Medulla oblongata (tissue), 1 donor: ENCODE measurements at regions not wholly inside any gene's neighbourhood (a gene's known extent, or its start where the extent isn't known, plus 50 kb on each side); places are given as distances from the start of the nearest gene placed in this dataset.

ENCODE experiments used
- DNase-seq: peaks from one replicate; pipeline ENCODE4 v3.0.0-alpha.2; 2015; ENCODE audit errors: extremely low spot score

DNA sequence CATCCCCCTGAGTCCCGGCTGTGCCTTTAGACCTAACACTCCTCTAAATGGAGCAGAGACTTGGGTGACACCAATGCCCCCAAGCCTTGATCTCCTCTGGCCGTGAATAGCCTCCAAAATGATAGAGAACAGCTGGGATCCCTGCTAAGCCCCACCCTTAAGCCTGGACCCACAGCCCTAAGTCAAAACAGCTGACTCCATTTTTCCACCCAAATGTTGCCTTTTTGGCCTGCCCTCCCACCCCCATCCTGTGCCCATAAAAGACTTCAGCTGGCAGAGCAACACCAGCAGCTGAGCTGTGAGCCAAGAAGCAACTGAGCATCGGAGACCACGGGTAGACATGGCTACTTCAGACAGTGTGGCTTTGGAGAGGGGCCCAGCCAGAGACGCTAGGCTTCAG is 420.8 kb downstream of the NPHP4 start:
- no peak for DNase-seq

DNA sequence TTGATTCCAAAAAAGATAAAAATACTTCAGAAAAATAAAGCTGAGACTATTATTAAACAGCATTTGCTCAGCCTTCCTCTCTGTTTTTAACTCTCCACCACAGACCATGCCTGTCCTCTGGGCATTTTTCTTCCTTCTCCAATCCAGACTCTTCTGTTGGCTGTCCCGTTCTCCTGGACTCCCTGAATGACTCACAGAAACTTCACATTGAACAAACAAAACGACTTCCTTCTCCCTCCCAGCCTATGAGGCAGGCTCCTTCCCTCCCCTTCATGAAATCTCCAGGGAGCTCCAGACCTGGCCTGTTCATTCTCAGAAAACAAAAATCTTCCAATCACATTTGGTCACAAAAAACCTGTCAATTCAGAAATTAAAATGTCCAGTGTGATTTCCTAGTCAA is 421.3 kb downstream of the NPHP4 start:
- DNase-seq = no peak

DNA sequence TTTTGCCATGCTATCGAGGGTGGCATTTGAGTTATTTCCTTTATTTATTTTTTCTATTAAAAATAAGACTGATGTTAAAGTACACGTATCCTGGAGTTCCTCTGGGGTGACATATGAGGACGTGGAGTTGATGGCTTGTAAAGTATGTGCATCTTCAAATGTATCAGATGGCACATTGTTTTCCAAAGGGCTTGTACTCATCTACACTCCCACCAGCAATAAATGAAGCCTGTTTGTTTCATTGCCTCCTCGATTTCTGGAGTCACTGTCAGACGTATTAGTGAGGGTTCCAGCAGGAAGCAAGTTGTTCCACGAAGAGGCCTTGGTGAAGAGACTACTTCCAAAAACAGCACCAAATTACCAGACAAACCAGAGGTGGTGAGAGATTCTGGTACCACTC is 423.9 kb downstream of the NPHP4 start:
- no peak for DNase-seq

DNA sequence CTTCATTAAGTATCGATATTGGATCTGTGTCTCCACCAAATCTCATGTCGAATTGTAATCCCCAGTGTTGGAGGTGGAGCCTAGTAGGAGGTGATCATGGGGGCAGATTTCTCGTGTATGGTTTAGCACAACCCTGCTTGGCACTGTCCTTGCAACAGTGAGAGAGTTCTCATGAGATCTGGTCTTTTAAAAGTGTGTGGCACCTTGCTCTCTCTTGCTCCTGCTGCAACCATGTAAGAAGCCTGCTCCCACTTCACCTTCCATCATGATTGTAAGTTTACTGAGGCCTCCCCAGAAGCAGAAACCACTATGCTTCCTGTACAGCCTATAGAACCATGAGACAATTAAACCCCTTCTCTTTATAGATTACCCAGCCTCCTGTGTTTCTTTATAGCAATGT is 424.4 kb downstream of the NPHP4 start:
- DNase-seq = no peak

DNA sequence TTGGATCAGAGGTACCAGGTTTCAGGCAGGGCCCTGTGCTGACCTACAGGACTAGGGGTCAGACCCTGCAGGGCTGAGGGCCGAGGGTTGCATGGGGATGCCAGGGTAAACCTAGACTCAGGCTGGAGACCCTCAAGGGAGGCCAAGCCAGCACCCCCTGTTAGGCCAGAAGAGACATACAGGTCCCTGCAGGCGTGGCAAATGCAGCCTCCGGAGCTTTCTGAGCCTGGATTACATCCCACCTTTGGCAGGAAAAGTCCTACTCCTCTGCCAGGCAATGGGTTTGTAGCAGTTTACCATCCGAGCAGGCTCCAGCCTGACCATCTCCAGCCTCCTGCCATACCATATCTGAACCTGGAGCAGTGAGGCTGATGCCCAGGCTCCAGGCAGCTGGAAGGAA is 425.3 kb downstream of the NPHP4 start:
- no peak for DNase-seq

DNA sequence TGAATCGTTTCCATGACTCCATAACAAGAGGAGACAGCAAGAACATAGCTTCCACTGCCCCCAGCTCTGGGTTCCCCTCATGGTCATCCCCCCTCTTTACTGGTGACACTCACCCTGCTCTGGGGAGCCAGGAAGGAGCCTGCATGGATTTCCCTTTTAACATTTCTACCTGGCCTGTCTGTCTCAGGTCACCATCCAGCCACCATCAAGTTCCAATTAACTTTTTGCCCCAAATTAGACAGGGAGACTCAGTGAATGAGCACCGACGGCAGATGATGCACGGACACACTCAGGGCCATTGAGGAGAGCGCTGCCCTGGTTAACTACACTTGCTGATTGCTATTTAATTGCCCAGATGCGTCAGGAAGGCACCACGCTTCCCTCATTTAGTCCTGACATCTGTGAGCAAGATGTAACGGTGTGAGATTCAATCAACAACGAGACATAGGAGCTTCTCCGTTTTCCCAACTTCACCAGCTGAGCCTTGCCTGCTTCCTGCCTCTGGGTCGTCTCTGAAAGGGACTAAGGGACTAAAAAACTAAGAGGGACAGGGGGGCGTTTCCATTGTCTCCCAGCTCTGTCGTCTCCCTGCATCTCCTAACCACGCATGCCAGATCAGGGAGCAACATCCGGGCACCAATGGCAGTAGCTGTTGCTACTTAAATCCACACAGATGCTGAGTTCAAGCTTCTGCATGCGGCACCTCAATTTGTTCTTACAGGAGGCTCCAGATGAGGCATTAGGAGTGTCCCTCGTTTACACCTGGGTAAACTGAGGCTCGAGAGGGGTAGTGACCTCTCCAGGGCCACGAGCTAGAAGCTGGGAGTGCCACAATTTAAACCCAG is 426.7 kb downstream of the NPHP4 start:
- DNase-seq = no peak

DNA sequence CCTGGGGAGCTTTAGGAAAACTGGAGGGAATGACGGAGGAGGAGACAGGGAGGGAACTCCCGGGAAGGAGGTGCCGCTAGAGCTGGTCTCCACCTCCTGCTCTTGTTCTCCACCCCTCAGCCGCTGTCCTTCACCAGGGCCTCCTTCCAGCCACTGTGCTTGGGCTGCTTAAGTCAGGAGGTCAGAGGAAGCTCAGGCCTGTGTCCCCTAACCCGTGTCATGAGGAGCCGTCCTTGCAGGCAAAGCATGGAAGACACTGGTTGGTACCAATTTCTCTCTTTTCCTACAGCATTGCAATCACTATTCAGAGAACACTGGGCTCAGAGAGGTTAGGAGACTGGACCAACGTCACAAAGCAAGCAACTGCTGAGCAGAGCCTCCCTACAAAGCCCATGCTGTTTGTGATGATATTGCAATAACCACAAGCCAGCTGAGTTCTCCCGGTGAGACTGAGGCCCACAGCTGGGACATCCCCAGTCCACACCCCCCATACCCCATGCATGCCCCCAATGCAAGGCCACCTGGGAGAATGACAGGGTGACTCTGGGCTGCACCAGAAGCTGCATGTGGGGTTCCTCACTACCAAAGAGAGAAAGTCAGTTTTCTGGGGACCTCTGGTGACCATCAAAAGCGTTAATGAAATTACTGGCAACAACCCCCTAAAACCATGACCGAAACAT is 427.5 kb downstream of the NPHP4 start:
- DNase-seq = no peak

DNA sequence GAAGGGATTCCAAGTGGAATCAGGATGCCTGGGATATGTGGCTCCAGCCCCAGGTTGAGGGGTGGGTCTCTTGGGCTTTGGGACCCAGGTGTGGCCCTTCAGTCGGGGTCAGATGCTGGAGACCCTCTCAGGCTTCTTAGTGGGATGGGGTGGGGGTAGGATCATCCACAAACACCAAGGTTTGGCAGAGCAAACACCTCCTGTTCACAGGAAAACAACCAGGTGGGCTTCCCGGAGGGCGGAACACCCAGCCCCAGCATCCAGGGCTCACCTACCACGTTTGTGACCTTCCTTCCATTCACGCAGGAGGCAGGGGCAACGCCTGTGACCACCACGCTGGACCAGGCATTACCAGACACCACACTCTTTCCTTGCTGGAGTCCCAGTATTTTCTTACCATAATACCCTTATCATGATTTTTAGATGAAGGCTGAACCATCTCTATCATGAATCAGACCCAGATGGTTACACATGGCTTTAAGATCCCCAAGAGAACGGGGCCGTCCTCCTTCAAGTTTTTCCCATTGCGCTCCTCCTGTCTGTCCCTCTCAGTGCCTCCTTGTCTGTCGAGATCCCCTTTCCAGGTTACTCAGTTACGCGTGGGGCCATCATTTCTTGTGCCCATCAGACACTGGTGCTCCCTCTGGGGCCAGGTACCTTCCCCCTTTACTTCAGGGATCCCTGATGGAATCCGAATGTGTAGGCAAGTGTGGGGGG is 428.2 kb downstream of the NPHP4 start:
- no peak for DNase-seq

DNA sequence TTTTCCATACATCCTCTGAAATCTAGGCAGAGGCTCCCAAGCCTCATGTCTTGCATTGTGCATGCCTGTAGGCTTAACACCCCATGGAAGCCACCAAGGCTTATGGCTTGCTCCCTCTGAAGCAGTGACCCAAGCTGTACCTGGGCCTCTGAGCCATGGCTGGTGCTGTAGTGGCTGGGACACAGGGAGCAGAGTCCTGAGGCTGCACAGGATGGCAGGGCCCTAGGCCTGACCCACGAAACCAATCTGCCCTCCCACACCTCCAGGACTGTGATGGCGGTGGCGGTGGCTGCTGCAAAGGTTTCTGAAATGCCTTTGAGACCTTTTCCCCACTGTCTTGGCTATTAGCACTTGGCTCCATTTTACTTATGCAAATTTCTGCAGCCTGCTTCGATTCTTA is 429.5 kb downstream of the NPHP4 start:
- DNase-seq = no peak

DNA sequence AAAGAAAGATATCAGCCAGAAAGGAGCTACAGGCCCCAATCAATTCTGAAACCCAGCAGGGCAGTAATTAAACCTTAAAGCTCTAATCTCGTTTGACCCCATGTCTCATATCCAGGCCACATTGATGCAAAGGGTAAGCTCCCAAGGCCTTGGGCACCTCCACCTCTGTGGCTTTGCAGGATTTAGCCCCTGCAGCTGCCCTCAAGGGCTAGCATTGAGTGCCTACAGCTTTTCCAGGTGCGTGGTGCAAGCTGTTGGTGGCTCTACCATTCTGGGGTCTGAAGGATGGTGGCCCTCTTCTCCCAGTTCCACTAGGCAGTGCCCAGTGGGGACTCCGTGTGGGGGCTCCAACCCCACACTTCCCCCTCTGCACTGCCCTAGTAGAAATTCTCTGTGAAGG is 429.9 kb downstream of the NPHP4 start:
- DNase-seq = no peak

DNA sequence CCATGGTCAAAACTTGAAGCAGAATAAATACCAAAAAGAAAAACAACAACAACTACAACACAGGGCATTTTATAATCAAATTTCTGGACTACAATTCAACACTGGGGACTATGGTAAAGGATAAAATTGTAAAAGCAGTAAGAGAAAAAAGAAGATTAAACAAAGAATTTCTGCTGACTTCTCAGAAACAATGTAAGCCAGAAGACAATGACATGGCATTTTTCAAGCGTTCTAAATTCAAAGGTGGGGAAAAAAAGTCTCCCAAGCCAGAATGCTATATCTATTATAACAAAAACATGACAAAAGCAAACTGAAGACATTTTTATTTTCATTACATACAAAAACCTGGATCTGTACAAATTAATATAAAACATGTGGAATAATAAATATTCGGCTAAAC is 433.1 kb downstream of the NPHP4 start:
- DNase-seq = no peak

DNA sequence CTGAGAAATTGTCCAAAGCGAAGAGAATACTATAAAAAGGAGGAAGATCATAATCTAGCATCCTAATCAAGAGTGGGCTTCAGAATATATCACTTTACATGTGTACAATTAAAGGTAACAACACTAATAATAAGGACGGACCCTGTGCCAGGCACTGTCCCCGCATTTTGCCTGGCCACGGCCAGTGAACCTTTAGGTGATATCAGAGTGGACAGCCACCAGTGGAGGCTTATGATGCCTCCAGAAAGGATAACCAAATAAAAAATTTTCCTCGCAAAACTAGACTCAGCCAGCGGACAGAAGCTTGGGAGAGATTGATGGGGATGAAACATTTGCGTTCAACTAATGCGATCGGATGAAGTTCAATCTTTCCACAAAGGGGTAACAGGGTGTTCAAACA is 436.4 kb downstream of the NPHP4 start:
- DNase-seq = no peak

DNA sequence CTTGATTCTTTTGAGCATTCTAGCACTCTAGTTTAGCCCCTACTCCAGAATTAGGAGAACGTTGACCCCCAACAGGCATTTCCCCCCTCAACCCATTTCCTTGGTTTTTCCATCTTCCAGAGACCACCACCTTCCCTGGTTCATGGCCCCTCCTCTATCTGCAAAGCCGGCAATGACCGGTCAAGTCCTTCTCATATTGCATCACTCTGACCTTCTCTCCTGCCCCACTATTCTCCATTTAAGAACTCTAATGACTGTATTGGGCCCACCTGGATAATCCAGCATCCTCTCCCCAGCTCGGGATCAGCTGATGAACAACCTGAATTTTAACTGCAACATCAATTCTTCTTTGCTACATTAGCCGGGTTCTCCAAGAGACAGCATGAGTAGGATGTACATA is 437.4 kb downstream of the NPHP4 start:
- DNase-seq = no peak

DNA sequence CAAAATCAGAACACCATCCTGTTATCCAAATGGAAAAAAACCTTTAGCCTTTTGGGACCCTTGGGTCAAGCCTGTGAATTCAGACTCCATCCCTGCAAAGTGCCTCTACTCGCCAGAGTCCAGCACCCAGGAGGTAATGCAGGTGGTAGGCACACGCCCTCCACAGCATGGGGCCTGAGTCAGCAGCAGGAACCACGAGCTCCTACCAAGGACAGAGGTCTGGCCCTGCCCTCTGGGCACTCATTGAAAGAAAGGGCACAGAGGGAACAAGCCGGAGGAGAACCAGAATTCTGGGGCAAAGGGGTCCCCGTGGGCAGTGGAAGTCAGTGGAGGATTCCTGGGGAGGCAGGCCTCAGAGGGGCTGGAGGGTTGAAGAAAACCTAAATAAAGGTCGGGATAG is 438.1 kb downstream of the NPHP4 start:
- DNase-seq = no peak

DNA sequence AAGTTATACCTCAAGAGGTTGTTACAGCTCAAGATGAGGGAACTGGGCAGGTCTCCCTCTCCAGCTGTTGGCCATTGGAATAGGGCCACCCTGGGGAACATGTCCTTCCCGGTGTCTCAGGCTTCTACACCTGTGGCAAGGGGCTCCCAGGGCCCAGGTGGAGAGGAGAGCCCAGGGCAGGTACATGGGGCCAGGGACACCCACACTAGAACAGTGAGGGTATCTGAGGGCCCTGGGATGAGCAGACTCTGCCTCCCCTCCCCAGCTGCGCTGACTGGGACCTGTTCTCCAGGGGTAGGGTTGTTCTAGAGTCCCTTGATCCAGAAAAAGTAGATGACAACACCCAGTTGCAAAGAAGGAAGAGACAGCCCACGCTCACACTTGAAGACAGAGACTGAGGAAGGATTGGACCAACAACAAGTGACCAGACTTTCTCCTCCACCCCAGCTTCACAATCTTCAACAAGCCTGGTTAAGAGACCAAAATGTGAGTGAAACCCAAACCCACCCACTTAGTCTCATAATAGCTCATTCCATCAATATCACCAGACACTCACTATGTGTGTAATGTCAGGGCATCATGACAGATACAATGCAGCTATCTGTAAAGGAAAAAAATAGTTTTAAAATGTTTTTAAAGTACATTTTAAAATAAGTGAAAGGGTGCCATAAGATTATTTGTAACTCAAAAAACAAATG is 439.3 kb downstream of the NPHP4 start:
- DNase-seq = no peak

DNA sequence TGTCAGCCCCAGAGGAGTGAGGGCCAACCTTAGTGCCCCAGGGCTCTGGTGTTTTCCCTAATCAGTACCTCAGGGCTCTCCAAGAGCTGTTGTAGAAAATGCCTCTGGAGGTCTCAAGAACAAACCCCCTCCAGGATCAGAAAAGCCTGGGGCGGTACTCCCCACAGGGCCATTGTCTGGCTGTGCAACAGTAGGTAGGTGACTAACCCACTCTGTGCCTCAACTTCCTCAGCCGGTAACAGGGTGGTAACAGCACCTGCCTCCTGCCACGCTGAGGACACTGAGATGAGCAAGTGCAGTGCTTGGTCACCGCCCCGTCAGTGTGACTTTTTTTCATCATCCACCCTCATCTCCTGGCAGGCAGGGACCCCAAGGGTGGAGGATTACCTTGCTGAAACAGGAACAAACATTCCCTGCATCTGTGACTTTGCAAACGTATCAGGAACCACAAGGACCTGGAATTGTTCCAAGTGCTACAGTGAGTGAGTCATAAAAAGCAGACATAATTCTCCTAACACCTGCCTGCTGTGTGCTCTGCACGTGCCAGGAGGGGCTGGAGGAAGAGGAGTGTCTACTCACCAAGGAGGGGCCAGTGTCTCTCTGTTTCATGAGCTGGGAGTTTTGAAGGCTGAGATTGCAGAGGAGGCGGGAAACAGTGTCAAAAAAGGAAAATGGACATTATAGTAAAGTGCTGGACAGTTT is 440.8 kb downstream of the NPHP4 start:
- DNase-seq = no peak

DNA sequence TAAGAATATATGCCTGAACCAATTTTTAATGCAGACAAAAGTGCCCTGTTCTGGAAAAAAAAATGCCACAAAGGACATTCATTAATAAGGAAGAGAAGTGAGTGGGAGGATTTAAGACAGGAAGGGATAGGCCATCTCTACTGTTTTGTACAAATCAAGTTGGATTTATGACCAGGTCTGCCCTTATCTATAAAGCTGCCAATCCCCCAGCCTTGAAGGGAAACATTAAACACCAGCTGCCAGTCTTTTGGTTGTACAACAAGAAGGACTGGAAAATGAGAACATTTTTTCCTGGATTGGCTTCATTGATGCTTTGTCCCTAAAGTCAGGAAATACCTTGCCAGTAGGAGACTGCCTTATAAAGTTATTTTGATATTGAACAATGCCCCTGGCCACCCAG is 444.0 kb downstream of the NPHP4 start:
- DNase-seq = no peak

DNA sequence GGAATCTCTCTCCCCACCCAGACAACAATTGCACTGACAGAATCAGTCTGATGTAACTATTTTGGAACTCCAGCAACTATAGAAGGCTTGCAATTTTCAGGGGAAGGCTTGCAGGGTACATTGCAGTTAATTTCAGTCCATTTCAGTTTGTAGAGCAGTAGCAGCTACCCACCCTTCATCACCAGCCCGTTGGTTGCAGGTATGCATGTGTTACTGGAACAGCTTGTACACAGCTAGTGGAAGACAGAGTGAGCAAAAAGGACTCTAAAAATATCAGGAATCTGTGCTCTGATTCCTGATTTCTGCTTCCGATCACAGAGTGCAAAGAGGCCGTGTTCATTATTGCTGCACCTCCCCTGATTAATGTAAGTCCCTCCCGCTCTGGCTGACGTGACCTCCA is 449.0 kb downstream of the NPHP4 start:
- no peak for DNase-seq

DNA sequence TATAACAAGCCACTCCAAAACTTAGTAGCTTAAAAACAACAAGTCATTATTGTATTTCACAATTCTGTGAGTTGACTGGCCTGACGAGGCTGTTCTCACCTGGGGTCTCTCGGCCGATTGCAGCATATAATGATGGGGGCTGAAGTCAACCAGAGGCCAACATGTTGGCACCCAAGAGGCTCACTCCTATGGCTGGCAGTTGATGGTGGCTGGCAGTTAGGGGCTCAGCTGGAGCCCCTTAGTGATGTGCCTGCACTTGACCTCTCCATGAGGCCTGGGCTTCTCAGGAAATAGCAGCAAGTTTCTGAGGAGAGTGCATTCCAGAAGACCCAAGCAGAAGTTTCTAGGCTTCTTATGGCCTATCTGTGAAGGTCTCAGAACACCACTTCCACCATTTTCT is 459.4 kb downstream of the NPHP4 start:
- no peak for DNase-seq

DNA sequence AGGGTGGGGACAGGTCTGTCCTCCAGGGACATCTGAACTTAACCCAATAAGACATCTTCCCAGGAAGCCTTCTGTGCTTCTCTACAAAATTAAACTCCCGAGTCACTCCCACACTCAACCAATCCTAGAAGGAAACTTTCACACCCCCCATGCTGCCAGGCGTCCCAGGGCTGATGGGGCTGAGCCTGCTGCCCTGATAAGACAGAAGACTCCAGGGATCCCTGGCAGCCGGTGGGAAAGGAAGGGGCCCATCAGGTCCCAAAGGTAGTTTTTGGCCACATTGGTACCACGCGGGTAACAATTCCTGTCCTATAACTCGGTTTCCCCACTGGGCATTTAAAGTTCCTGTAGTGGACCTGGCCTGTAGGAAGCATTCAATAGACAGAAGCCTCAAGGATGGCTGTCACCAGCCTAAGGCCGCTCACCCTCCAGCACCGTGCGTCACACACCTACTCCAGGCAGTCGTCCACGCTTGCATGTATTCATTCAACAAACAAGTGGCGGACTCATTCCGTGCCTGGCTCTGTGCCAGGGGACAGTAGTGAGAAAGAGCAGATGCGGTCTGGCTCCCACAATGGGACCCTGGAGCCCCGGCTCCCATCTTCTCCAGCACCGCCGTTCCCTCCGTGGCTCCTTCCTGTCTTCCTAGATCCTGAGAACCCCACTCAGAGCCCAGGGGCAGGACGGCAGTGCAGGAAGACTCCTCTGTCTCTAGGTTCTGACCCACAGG is 465.2 kb downstream of the NPHP4 start:
- DNase-seq = no peak

DNA sequence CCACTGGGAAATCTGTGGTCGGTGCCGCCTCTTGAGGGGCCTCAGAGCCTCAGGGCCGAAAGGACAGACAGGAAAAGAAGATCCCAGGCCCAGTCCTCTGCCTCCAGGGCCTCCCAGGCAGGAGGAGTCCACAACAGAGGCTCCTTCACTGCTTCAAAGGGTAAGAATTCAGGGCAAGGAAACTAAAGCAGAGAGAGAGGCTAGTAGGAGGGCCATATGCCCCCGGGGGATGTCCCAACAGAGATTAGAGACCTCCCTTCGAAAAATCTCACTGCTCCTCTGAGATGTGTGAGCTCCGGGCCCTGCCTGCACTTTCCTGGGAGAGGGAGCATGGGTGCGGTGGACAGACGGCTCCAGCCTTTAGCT is 465.9 kb downstream of the NPHP4 start:
- no peak for DNase-seq
